Smooth muscle cell (in vitro differentiated cells): ENCODE measurements at regions not wholly inside any gene's neighbourhood (a gene's known extent, or its start where the extent isn't known, plus 50 kb on each side); places are given as distances from the start of the nearest gene placed in this dataset.
A peak's percentile ranks its signal among the peaks of the same experiment; 100 is the strongest.

Experiments
- DNase-seq: peaks from one replicate; lab custom pipeline; 2025; ENCODE audit not compliant: unreplicated experiment; lab: John Stamatoyannopoulos, UW
- H2AFZ ChIP-seq: fragments of 200-600 bp; sonication (generic); 2 replicates; pipeline ENCODE4 v1.6.0; 2016; ENCODE audit warnings: antibody characterized with exemption, low read depth, mild to moderate bottlenecking
- H3F3A ChIP-seq: fragments of 200-600 bp; sonication (generic); 2 replicates; pipeline ENCODE4 v1.6.0; 2017; ENCODE audit warnings: antibody characterized with exemption, low read depth
- H3K27ac ChIP-seq: fragments of 200-600 bp; sonication (generic); 2 replicates; pipeline ENCODE4 v1.5.1; 2016; ENCODE audit warnings: low read depth, mild to moderate bottlenecking
- H3K27me3 ChIP-seq: fragments of 200-600 bp; sonication (generic); 2 replicates; pipeline ENCODE4 v1.6.1; 2016; ENCODE audit warnings: low read depth, mild to moderate bottlenecking
- H3K36me3 ChIP-seq: fragments of 200-600 bp; sonication (generic); 2 replicates; pipeline ENCODE4 v1.5.1; 2016; ENCODE audit warnings: low read depth
- H3K4me1 ChIP-seq: fragments of 200-600 bp; sonication (generic); 2 replicates; pipeline ENCODE4 v1.5.1; 2016; ENCODE audit warnings: low read depth
- H3K4me2 ChIP-seq: fragments of 200-600 bp; sonication (generic); 2 replicates; pipeline ENCODE4 v1.6.0; 2016; ENCODE audit warnings: mild to moderate bottlenecking
- H3K4me3 ChIP-seq: fragments of 200-600 bp; sonication (generic); 2 replicates; pipeline ENCODE4 v1.5.1; 2016; ENCODE audit warnings: mild to moderate bottlenecking
- H3K79me2 ChIP-seq: fragments of 200-600 bp; sonication (generic); 2 replicates; pipeline ENCODE4 v1.6.0; 2016; ENCODE audit warnings: low read depth, mild to moderate bottlenecking
- H3K9ac ChIP-seq: fragments of 200-600 bp; sonication (generic); 2 replicates; pipeline ENCODE4 v1.6.0; 2016; ENCODE audit warnings: low read depth
- H3K9me3 ChIP-seq: fragments of 200-600 bp; sonication (generic); replicated peaks from 2 replicates; pipeline ENCODE4 v1.5.1; 2016; ENCODE audit warnings: low read depth
- H4K20me1 ChIP-seq: fragments of 200-600 bp; sonication (generic); 2 replicates; pipeline ENCODE4 v1.6.0; 2016; ENCODE audit warnings: low read depth
- WGBS: methylation state at CpG from one replicate; pipeline ENCODE4 v1.1.7; 2016; ENCODE audit warnings: low lambda C conversion rate; 5-methylcytosine and 5-hydroxymethylcytosine counted together
- TF ChIP-seq, protein P1 (sequence below): fragments of 200-600 bp; sonication (generic); IDR thresholded peaks from 2 replicates; pipeline ENCODE4 v1.5.1; 2017; ENCODE audit warnings: borderline replicate concordance, mild to moderate bottlenecking, antibody characterized with exemption; ENCODE audit not compliant: insufficient read depth, poor library complexity, severe bottlenecking

DNA sequence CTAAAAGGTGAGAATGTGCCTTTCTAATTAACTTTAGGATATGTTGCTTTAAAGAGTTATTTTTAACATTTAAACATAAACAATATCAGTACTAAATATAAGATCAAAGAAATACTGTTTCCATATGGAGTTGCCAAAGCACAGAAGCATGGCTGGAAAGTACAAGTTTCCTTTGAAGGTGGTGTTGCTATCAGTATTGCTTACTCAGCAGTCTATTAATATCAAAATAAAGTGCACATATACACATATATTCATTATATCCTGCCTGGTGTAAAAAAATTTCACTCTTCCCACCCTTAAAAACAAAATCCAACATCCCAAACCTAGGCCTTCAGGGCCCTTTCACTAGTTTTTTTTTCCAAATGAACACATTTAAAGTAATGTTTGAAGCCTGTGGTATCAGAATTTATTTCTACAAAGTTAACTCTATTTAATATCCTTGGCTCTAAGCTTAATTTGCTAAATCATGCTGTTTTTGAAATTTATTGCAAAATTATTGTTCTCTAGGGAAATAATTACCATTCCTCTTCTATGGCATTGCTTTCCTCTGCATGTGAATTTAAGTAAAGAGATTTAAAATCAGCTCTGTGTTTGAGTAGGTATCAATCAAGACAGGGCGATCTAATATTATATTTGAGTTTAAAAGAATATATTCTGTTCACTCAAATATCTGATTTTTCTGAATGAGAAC, 192.7 kb upstream of the MEIS1 start:
- Histone ChIP-seq H3K36me3 (no peaks in the 10 kb centered on the region), H3K27ac (peak overlapping the region; percentile 10), H2AFZ (no peak overlapping the region), H3K4me3 (no peak overlapping the region), H3K9ac (no peak overlapping the region), H3K4me2 (no peak overlapping the region), H3K79me2 (no peaks in the 10 kb centered on the region), H3F3A (no peaks in the 10 kb centered on the region), H4K20me1 (no peaks in the 10 kb centered on the region), H3K9me3 (no peaks in the 10 kb centered on the region), H3K4me1 (no peaks in the 10 kb centered on the region), H3K27me3 (peaks cover 18% of the 10 kb centered on the region)
- DNase-seq = no peak
- WGBS = 74% methylated on average over 1 of the region's 1 CpG
- TF ChIP-seq, protein P1, sequence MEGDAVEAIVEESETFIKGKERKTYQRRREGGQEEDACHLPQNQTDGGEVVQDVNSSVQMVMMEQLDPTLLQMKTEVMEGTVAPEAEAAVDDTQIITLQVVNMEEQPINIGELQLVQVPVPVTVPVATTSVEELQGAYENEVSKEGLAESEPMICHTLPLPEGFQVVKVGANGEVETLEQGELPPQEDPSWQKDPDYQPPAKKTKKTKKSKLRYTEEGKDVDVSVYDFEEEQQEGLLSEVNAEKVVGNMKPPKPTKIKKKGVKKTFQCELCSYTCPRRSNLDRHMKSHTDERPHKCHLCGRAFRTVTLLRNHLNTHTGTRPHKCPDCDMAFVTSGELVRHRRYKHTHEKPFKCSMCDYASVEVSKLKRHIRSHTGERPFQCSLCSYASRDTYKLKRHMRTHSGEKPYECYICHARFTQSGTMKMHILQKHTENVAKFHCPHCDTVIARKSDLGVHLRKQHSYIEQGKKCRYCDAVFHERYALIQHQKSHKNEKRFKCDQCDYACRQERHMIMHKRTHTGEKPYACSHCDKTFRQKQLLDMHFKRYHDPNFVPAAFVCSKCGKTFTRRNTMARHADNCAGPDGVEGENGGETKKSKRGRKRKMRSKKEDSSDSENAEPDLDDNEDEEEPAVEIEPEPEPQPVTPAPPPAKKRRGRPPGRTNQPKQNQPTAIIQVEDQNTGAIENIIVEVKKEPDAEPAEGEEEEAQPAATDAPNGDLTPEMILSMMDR = no peak

DNA sequence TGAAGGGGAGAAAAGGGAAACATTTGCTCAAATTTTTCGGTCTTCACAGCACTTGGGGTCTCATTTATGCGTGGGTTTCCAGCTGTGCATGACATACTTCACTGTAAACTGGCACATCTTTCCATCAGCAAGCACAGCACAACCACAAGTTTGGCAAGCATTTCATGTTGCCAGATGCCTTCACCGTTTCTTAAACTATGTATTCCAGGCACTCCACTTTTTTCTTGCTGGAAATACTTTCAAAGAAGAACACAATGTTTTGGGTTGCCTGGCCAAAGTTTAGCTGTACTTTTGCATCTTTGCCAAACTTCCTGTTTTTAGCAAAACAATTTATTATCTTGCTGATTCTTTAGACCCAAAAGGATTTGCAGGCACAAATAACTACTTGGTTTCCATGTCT, 194.6 kb upstream of the MEIS1 start:
- Histone ChIP-seq H3F3A (no peaks in the 10 kb centered on the region), H3K4me1 (no peaks in the 10 kb centered on the region), H3K4me3 (no peak overlapping the region), H4K20me1 (no peaks in the 10 kb centered on the region), H2AFZ (no peak overlapping the region), H3K27me3 (peaks cover 13% of the 10 kb centered on the region), H3K9ac (no peak overlapping the region), H3K27ac (no peak overlapping the region), H3K79me2 (no peaks in the 10 kb centered on the region), H3K36me3 (no peaks in the 10 kb centered on the region), H3K4me2 (no peak overlapping the region), H3K9me3 (no peaks in the 10 kb centered on the region)
- DNase-seq = no peak
- WGBS = 84% methylated on average over 3 of the region's 3 CpGs
- TF ChIP-seq, protein P1 = no peak

DNA sequence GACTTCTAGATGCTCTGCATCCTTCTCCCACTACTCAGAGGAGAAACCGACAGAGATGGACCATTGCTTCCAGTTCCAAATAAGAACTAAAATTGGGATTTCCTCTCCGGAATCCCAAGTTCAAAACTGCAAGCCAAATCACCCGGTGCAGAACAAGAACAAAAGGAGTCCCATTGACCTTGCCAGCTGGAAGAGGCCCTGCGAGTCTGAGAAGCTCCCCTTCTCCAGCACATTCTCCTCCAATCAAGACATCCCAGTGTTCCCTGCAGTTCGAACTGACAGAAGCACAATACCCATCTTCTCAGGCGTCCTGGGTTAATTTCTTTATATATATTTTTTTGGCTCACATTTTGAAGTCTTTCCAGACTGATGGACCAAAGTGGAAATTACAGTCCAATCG, 195.3 kb upstream of the MEIS1 start:
- Histone ChIP-seq H3K36me3 (no peaks in the 10 kb centered on the region), H3K4me2 (no peak overlapping the region), H3K27ac (no peak overlapping the region), H3K9ac (no peak overlapping the region), H4K20me1 (no peaks in the 10 kb centered on the region), H3K79me2 (no peaks in the 10 kb centered on the region), H3F3A (no peaks in the 10 kb centered on the region), H2AFZ (no peak overlapping the region), H3K4me1 (no peaks in the 10 kb centered on the region), H3K27me3 (peaks cover 7% of the 10 kb centered on the region), H3K4me3 (no peak overlapping the region), H3K9me3 (no peaks in the 10 kb centered on the region)
- TF ChIP-seq, protein P1 = no peak
- no peak for DNase-seq
- WGBS = 93% methylated on average over 7 of the region's 7 CpGs

DNA sequence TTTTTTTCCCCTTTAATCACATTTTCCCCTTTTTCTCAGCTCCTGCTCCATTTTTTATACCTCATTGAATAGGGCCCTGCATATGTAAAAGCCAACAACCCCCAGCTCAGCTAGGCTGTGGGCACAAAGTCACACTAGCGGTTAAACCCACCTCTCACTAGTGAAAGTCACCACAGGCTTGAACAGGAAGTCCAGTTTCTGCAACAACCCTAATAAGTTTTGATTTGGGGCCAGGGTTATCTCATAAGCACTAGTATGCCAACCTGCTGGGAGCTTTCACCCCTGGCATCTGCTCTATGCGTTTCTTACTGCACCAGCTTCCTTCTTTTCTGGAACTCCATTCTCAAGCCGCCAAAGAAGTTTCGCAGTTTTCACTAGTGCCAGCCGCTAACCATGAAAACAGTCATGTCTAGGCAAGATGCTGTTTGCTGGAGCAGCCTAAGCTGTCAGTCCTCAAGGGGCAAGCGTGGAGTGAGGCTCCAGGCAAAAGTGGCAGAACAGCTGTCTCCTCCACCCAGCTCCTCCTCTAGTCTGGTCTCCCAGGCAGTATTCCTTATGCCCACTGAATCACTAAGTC, 197.0 kb upstream of the MEIS1 start:
- H3K4me3 ChIP-seq = no peak overlapping the region
- H3K9me3 ChIP-seq = no peaks in the 10 kb centered on the region
- no peaks in the 10 kb centered on the region for H3K4me1 ChIP-seq
- H3K36me3 ChIP-seq = no peaks in the 10 kb centered on the region
- TF ChIP-seq, protein P1 = no peak
- no peak overlapping the region for H3K4me2 ChIP-seq
- WGBS = 91% methylated on average over 6 of the region's 6 CpGs
- no peaks in the 10 kb centered on the region for H4K20me1 ChIP-seq
- H2AFZ ChIP-seq = no peak overlapping the region
- no peaks in the 10 kb centered on the region for H3K79me2 ChIP-seq
- H3K27ac ChIP-seq = no peak overlapping the region
- DNase-seq = no peak
- no peaks in the 10 kb centered on the region for H3K27me3 ChIP-seq
- H3K9ac ChIP-seq = no peak overlapping the region
- no peaks in the 10 kb centered on the region for H3F3A ChIP-seq
